Panc1 (cell line): ENCODE measurements at regions not wholly inside any gene's neighbourhood (a gene's known extent, or its start where the extent isn't known, plus 50 kb on each side); places are given as distances from the start of the nearest gene placed in this dataset.

Experiments
- ATAC-seq: fragments of 200-7000 bp; cut with Tn5 transposase; 2 replicates; pipeline ENCODE4 v1.9.1; 2020; ENCODE audit warnings: mild to moderate bottlenecking, moderate library complexity
- BruUV-seq: library from RNA; stranded (reverse); fragments of 400-500 nt; replicated peaks from 2 replicates; lab custom pipeline; 2021; lab: Mats Ljungman, UMichigan
- CTCF ChIA-PET: fragments of 300-600 bp; sonication (Branson Sonifier 250); formaldehyde crosslinking; loops from one replicate; lab custom pipeline; 2022; ENCODE audit warnings: antibody characterized with exemption; lab: Charles Lee
- POLR2A ChIA-PET: fragments of 300-600 bp; sonication (Branson Sonifier 250); formaldehyde crosslinking; loops from one replicate; lab custom pipeline; 2022; ENCODE audit warnings: antibody characterized with exemption; lab: Charles Lee
- DNase-seq: peaks from one replicate; pipeline ENCODE4 v3.0.0-alpha.2; 2010; ENCODE audit warnings: low read depth, low spot score
- H3K27ac ChIP-seq: 2 replicates; pipeline ENCODE4 v1.5.1; 2011; ENCODE audit warnings: mild to moderate bottlenecking, low read length, inconsistent platforms
- H3K27me3 ChIP-seq: fragments of 200-500 bp; sonication (Bioruptor generic); 2 replicates; pipeline ENCODE4 v1.6.0; 2014; ENCODE audit warnings: low read length, inconsistent platforms; ENCODE audit not compliant: control insufficient read depth, insufficient read depth
- H3K36me3 ChIP-seq: fragments of 200-500 bp; sonication (Bioruptor generic); 2 replicates; pipeline ENCODE4 v1.5.1; 2014; ENCODE audit warnings: inconsistent platforms, mild to moderate bottlenecking, low read length, moderate library complexity; ENCODE audit not compliant: control insufficient read depth, insufficient read depth
- H3K4me1 ChIP-seq: 2 replicates; pipeline ENCODE4 v1.5.1; 2011; ENCODE audit warnings: inconsistent platforms, mild to moderate bottlenecking, low read length, moderate library complexity; ENCODE audit not compliant: control insufficient read depth, insufficient read depth
- H3K4me3 ChIP-seq, 2 experiments: 2 replicates each; pipeline ENCODE4 v1.5.1; 2011 to 2012; ENCODE audit warnings: low read depth in 2 of 2, low read length in 2 of 2, mild to moderate bottlenecking in 2 of 2, inconsistent platforms in 1 of 2, moderate library complexity in 1 of 2
- H3K9me3 ChIP-seq: fragments of 200-500 bp; sonication (Bioruptor generic); 2 replicates; pipeline ENCODE4 v1.5.1; 2014; ENCODE audit warnings: low read depth, mild to moderate bottlenecking, inconsistent platforms, low read length, moderate library complexity; ENCODE audit not compliant: control insufficient read depth, insufficient read depth
- POLR2AphosphoS5 ChIP-seq: IDR thresholded peaks from 2 replicates; pipeline ENCODE4 v1.6.1; 2012; ENCODE audit warnings: mild to moderate bottlenecking, low read depth, low read length, moderate library complexity
- SIN3A ChIP-seq: IDR thresholded peaks from 2 replicates; pipeline ENCODE4 v1.6.1; 2012; ENCODE audit warnings: low read depth, mild to moderate bottlenecking, low read length, moderate library complexity, borderline replicate concordance; ENCODE audit not compliant: insufficient read depth
- TCF7L2 ChIP-seq: IDR thresholded peaks from 2 replicates; pipeline ENCODE4 v1.6.1; 2011; ENCODE audit warnings: mild to moderate bottlenecking, low read depth, low read length, inconsistent platforms
- in situ Hi-C: cut with HindIII; loops from 2 replicates; pipeline ENCODE4 v1.10.0; 2016; ENCODE audit warnings: low sequenced_read_pairs, low pct_unique_long_range_greater_than_20kb
- intact Hi-C: fragments of 100-400 bp; cut with micrococcal nuclease; formaldehyde crosslinking; loops from one replicate; pipeline ENCODE4 v1.10.0; 2022; ENCODE audit not compliant: unreplicated experiment
- TF ChIP-seq, protein P1 (sequence below), 2 experiments: IDR thresholded peaks; 2 replicates each; pipeline ENCODE4 v1.6.1; 2011 to 2012; ENCODE audit warnings: low read depth in 2 of 2, control low read depth in 1 of 2, low read length in 1 of 2, mild to moderate bottlenecking in 1 of 2, moderate library complexity in 1 of 2; ENCODE audit not compliant: insufficient read depth in 1 of 2
- TF ChIP-seq, protein P2 (sequence below): fragments of 450-650 bp; IDR thresholded peaks from 2 replicates; pipeline ENCODE4 v1.5.1; 2017; ENCODE audit warnings: mild to moderate bottlenecking

DNA sequence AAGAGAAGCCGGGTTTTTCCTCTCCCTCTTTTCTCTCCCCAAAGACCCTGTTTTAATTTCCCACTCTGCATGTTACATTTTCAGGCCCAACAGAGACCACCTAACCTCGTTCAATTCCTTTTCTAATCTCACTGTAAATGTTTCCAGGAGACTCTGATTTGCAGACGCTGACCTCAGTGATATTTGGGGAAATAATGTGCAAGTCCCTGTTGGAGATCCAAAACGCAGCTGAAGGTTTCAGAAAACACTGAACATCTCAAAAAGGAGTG lies 386.6 kb downstream of the NPIPA8 start:
- BruUV-seq: no TSS peak
- Histone ChIP-seq H3K4me3 (no peak overlapping the region), H3K27ac (no peak overlapping the region), H3K4me1 (no peaks in the 10 kb centered on the region), H3K27me3 (peaks cover 25% of the 10 kb centered on the region), H3K9me3 (no peaks in the 10 kb centered on the region), H3K36me3 (no peaks in the 10 kb centered on the region)
- CTCF ChIA-PET: no interaction called here
- in situ Hi-C loops (no loop called here), intact Hi-C loops (no loop called here)
- POLR2A ChIA-PET: no interaction called here
- DNase-seq (no peak), ATAC-seq (no peak)
- no peak for TF ChIP-seq TCF7L2
- TF ChIP-seq, protein P1, sequence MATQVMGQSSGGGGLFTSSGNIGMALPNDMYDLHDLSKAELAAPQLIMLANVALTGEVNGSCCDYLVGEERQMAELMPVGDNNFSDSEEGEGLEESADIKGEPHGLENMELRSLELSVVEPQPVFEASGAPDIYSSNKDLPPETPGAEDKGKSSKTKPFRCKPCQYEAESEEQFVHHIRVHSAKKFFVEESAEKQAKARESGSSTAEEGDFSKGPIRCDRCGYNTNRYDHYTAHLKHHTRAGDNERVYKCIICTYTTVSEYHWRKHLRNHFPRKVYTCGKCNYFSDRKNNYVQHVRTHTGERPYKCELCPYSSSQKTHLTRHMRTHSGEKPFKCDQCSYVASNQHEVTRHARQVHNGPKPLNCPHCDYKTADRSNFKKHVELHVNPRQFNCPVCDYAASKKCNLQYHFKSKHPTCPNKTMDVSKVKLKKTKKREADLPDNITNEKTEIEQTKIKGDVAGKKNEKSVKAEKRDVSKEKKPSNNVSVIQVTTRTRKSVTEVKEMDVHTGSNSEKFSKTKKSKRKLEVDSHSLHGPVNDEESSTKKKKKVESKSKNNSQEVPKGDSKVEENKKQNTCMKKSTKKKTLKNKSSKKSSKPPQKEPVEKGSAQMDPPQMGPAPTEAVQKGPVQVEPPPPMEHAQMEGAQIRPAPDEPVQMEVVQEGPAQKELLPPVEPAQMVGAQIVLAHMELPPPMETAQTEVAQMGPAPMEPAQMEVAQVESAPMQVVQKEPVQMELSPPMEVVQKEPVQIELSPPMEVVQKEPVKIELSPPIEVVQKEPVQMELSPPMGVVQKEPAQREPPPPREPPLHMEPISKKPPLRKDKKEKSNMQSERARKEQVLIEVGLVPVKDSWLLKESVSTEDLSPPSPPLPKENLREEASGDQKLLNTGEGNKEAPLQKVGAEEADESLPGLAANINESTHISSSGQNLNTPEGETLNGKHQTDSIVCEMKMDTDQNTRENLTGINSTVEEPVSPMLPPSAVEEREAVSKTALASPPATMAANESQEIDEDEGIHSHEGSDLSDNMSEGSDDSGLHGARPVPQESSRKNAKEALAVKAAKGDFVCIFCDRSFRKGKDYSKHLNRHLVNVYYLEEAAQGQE (IDR thresholded peaks at IDR 0.05; ENCODE audit: insufficient read depth in 1 of 2, low read depth in 2 of 2, low read length in 1 of 2): no peak
- no peak for TF ChIP-seq POLR2AphosphoS5
- TF ChIP-seq, protein P2, sequence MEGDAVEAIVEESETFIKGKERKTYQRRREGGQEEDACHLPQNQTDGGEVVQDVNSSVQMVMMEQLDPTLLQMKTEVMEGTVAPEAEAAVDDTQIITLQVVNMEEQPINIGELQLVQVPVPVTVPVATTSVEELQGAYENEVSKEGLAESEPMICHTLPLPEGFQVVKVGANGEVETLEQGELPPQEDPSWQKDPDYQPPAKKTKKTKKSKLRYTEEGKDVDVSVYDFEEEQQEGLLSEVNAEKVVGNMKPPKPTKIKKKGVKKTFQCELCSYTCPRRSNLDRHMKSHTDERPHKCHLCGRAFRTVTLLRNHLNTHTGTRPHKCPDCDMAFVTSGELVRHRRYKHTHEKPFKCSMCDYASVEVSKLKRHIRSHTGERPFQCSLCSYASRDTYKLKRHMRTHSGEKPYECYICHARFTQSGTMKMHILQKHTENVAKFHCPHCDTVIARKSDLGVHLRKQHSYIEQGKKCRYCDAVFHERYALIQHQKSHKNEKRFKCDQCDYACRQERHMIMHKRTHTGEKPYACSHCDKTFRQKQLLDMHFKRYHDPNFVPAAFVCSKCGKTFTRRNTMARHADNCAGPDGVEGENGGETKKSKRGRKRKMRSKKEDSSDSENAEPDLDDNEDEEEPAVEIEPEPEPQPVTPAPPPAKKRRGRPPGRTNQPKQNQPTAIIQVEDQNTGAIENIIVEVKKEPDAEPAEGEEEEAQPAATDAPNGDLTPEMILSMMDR: no peak
- no peak for TF ChIP-seq SIN3A

DNA sequence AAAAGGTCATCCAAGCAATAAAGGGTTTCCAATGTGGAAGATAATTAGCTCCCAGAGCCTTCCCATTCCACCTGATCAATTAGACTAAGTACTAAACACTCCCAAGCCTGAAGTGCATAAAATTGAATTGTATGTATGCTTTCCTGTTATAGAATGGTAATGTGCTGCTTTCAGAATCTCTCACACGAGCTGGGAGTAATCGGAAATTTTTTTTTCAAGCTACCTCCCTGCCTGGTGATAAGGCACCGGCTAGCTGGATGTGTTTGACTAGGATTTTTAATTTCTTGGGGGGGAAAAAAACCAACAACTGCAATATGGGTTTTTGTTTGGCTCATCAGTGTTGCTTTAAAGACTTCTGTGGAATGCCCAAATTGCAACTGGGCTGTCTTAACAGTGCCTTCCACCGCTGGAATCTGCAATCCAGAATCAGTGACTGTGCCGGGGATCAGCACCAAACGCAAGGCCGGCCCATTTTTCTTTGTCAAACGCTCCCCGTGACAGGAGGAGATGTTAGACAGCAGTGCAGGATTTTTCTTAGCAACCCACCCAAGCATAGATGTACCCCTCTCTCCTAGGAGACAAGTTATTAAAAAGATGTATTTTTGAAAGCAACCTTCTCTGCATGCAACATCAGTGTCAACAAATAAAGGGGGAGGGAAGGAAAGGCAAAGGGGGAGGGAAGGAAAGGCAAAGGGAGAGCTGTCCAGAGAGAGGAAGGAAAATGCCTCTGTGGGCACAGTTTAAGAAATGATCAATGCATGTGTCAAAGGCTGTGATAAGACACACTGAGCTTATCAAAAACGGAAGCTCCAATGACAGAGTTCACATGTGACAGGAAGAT lies 387.2 kb downstream of the NPIPA8 start:
- Histone ChIP-seq H3K27ac (no peak overlapping the region), H3K4me3 (no peak overlapping the region), H3K4me1 (no peaks in the 10 kb centered on the region), H3K36me3 (no peaks in the 10 kb centered on the region), H3K27me3 (peaks cover 23% of the 10 kb centered on the region), H3K9me3 (no peaks in the 10 kb centered on the region)
- in situ Hi-C loops (no loop called here), intact Hi-C loops (no loop called here)
- no peak for TF ChIP-seq SIN3A
- POLR2A ChIA-PET: no interaction called here
- ATAC-seq (no peak), DNase-seq (no peak)
- CTCF ChIA-PET: no interaction called here
- BruUV-seq: no TSS peak

DNA sequence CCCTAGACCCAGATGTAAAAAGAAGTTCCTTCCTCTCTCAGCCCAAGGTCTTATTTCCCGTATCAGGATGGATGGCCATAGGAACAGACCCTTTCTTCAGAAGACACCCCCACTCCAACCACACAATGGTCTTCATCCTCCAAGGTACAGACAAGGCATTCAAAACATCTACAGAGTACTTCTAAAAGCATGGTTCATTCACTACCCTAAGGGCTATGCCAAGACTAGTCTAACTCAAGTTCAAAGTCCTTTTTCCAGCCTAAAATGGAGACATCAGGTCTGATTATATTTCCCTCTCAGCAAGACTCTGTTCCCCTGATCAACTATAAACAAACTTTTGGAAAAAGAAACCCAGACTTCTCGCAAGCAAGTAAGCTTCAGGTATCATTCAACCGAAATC lies 388.9 kb downstream of the NPIPA8 start:
- H3K4me3 ChIP-seq: no peak overlapping the region
- DNase-seq (no peak), ATAC-seq (no peak)
- no peaks in the 10 kb centered on the region for H3K9me3 ChIP-seq
- in situ Hi-C loops (no loop called here), intact Hi-C loops (no loop called here)
- ChIA-PET CTCF (no interaction called here), POLR2A (no interaction called here)
- no TSS peak for BruUV-seq
- H3K4me1 ChIP-seq: no peaks in the 10 kb centered on the region
- peaks cover 17% of the 10 kb centered on the region for H3K27me3 ChIP-seq
- no peaks in the 10 kb centered on the region for H3K36me3 ChIP-seq
- no peak for TF ChIP-seq POLR2AphosphoS5
- no peak for TF ChIP-seq SIN3A
- TF ChIP-seq TCF7L2: no peak
- TF ChIP-seq, protein P2: no peak
- H3K27ac ChIP-seq: no peak overlapping the region
